Skeletal muscle cell (primary cell): ENCODE measurements at regions not wholly inside any gene's neighbourhood (a gene's known extent, or its start where the extent isn't known, plus 50 kb on each side); places are given as distances from the start of the nearest gene placed in this dataset.

Experiments
- DNase-seq: peaks from one replicate; pipeline ENCODE4 v3.0.0-alpha.2; 2010; ENCODE audit warnings: low read depth
- H3K4me3 ChIP-seq: 2 replicates; pipeline ENCODE4 v1.5.1; 2011; ENCODE audit warnings: low read depth, mild to moderate bottlenecking, control low read depth, low read length, moderate library complexity

GRCh38 chr10:4736183-4736582, 89.8 kb upstream of the AKR1E2 start:
- H3K4me3 ChIP-seq, result no peak overlapping the region
- DNase-seq, result no peak

- DNase-seq, result no peak
- H3K4me3 ChIP-seq, result no peak overlapping the region
These were observed 92.2 kb upstream of the AKR1E2 start for GRCh38 chr10:4733843-4734224.

GRCh38 chr10:4733150-4733842, 92.7 kb upstream of the AKR1E2 start:
- DNase-seq, result no peak
- no peak overlapping the region for H3K4me3 ChIP-seq

GRCh38 chr10:4730998-4731397, 95.0 kb upstream of the AKR1E2 start:
- H3K4me3 ChIP-seq, result no peak overlapping the region
- DNase-seq, result no peak

DNA sequence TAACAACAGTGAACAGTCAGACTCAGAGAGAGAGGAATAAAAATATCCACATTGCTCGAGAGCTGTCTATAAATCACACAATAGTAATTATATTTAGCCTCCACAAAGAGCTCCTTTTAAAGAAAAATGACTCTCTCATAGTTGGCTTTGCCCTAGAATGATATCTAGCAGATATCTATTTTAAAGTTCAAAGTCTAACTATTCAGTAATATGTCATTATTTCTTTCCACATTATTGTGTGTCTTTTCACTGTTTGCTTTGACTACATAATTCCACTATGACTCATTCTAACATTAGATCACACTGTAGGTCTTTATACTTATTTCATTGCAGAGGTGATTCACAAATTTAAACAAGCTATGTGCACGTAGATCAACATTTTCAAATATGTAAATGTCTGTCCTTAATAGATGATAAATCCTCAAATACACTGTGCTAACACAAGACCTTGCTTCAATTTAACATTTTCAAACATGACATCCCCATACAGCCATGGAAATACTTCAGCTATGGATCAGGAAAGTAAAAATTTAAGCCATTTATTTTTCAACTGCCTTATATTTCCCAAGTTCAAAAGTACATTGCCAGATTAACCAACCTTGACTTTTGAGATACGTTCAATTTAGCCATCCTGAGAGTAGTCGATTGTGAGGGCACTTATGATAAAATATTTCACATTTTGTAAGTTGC, 99.9 kb upstream of the AKR1E2 start:
- peak; percentile 48 for DNase-seq
- no peak overlapping the region for H3K4me3 ChIP-seq

- H3K4me3 ChIP-seq, result no peak overlapping the region
- no peak for DNase-seq
These were observed 102.1 kb upstream of the AKR1E2 start for GRCh38 chr10:4723860-4724259.

GRCh38 chr10:4721999-4722753, 103.8 kb upstream of the AKR1E2 start:
- peak; percentile 77 for DNase-seq
- no peak overlapping the region for H3K4me3 ChIP-seq

DNA sequence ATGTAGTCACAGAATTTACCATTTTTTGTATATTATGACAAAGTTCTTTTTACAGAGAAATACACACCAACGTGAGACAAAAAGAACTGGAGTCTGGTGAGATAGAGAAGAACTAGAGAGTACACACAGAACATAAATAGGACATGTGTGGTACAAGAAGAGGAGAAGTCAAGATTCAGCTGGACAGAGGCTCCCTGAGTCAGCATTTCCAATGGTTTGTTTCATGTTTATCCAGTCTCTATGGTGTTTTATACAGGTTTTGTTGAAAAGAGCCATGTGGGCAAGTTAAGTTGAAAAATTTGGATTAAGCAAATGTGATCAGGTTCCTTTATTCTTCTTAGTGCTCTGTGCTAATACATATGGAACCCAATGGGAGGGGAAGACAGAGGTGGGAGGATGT, 105.5 kb upstream of the AKR1E2 start:
- DNase-seq, result no peak
- H3K4me3 ChIP-seq, result no peak overlapping the region

DNA sequence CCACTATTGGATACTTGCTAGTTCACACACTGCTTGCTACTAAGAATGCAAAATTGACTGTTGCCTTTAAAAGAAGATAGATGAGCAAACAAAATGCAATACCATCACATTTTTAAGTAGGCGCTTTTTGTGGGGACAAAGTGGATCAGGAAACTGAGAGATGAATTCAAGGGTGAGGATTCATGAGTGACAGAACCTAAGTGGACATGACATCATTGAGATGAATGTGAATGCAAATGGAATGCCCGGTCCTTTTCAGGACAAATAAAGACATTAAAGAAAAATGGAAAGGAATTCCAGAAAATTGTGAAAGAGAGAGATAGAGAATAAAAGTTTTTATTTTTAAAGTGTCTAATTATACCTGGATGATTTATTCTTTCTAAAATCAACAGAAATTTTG, 106.3 kb upstream of the AKR1E2 start:
- DNase-seq, result no peak
- H3K4me3 ChIP-seq, result no peak overlapping the region

DNA sequence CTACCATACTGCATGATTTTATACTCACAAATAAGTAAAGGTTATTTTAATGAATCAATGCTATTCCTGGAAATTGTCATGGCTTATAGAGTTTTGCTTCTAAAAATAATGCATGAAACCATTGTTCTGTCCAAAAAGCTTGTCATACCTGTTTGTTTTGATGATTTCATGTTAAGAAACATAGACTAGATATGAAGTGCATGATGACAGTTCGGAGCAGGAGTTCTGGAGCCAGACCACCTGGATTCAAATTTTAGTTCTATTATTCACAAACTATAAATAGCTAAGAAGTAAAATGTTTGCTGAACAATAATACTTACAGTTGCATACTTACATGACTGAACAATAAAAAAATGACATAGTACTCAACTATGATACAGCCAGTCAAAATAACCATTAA, 107.0 kb upstream of the AKR1E2 start:
- DNase-seq, result no peak

DNA sequence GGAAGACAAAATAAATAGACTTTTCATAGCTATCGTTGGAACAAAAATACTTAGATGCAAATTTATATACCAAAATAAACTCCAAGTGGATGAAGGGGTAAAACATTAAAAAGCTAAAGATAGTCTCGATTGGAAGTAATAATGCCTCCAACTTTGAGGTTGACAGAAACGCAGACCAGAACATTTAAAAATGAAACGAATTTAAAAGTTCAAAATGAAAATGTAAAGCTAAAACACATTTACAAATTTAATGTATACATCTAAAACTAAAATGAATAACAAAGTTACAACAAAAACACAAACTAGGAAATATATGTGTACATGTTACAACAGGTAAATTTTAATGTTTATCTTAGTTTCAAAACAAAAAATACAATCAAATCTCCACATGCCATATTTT, 107.5 kb upstream of the AKR1E2 start:
- no peak overlapping the region for H3K4me3 ChIP-seq
- no peak for DNase-seq

More for the DNA sequence above, 107.0 kb upstream of the AKR1E2 start:
- no peak overlapping the region for H3K4me3 ChIP-seq

DNA sequence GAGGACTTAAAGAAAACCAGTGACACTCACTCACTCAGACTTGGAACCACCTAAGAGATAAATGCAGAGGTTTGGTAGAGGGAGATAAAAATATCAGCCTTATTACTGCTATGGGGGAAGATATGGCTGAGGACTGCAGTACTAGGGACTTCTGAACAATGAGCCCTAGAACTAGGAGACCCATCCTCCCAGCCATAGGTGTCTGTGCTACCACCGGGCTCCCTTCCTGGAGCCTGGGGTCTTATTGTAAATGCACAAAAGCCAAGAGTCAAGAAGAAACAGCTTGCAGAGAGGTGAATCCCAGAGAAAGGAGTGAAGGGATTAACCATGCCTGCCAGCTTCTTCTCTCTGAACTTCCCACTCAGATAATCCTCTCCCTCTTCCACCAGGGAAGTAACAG, 108.3 kb upstream of the AKR1E2 start:
- no peak for DNase-seq
- no peak overlapping the region for H3K4me3 ChIP-seq

- H3K4me3 ChIP-seq, result no peak overlapping the region
- DNase-seq, result no peak
These were observed 115.1 kb upstream of the AKR1E2 start for GRCh38 chr10:4710858-4711257.

GRCh38 chr10:4708123-4708759, 117.8 kb upstream of the AKR1E2 start:
- no peak overlapping the region for H3K4me3 ChIP-seq
- DNase-seq, result no peak

DNA sequence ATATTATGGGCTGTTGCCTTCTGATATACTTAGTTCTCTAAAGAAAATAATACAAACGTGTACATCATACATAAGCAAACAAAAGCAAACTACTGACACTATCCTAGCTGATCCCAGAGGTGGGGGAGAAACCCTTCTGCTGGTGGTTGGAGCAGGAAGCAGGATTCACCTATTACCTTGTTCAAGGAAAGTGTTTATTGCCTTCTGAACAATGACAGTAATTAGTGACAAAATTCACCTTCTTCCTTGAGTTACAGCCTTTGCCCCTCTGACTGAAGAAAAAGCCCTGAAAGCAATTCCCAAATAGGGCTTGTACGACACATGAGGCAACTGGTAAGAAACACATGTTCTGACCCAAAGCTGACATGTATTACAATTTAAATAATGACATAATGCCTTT, 118.8 kb upstream of the AKR1E2 start:
- no peak for DNase-seq
- no peak overlapping the region for H3K4me3 ChIP-seq

GRCh38 chr10:4704034-4704545, 121.9 kb upstream of the AKR1E2 start:
- DNase-seq, result peak; percentile 76
- no peak overlapping the region for H3K4me3 ChIP-seq

- DNase-seq, result no peak
- no peak overlapping the region for H3K4me3 ChIP-seq
These were observed 125.0 kb upstream of the AKR1E2 start for GRCh38 chr10:4701016-4701415.

- H3K4me3 ChIP-seq, result no peak overlapping the region
- no peak for DNase-seq
These were observed 125.9 kb upstream of the AKR1E2 start for GRCh38 chr10:4699950-4700730.

DNA sequence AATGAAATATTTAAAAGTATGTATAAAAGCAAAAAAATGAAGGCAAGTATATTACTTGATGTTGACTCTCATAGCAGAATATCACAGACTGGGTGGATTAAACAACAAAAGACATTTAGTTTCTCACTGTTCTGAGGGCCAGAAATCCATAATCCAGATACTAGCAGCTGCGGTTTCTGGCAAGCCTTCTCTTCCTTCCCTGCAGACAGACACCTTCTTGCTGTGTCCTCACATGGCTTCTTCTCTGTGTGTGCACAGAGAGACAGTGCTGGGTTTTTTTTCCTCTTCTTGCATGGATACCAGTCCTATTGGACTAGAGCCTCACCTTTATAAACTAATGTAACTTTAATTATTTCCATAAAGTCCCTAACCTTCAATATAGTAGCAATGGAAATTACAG, 127.9 kb upstream of the AKR1E2 start:
- no peak for DNase-seq
- H3K4me3 ChIP-seq, result no peak overlapping the region
